ENCODE measurements at regions not wholly inside any gene's neighbourhood (a gene's known extent, or its start where the extent isn't known, plus 50 kb on each side); places are given as distances from the start of the nearest gene placed in this dataset.

GRCh38 chr12:19021646-19022045 is 107.9 kb upstream of the PLEKHA5 start:
- TF ChIP-seq TCF12 (IDR thresholded peaks at IDR 0.05; ENCODE audit: low read depth) (no peak), EP300 (IDR thresholded peaks at IDR 0.05; ENCODE audit: borderline replicate concordance) (no peak), CEBPB (IDR thresholded peaks at IDR 0.05) (no peak), YY1 (IDR thresholded peaks at IDR 0.05; ENCODE audit: low read depth) (no peak), TAF1 (IDR thresholded peaks at IDR 0.05; ENCODE audit: low read depth) (no peak), MAX (IDR thresholded peaks at IDR 0.05) (no peak), CREB1 (IDR thresholded peaks at IDR 0.05; ENCODE audit: low read depth) (no peak)
